Epidermal melanocyte (primary cell): ENCODE measurements at regions not wholly inside any gene's neighbourhood (a gene's known extent, or its start where the extent isn't known, plus 50 kb on each side); places are given as distances from the start of the nearest gene placed in this dataset.
"Not testable (repeated sequence)": the region's sequence is repeated elsewhere in the genome, so short reads cannot be mapped to it uniquely, and the experiment has no call there.

Source experiments
- DNase-seq: peaks from one replicate; pipeline ENCODE4 v3.0.0; 2011; ENCODE audit warnings: low spot score; ENCODE audit not compliant: insufficient read length

GRCh38 chr12:25866586-25867378 is 91.7 kb upstream of the RASSF8 start:
- DNase-seq, result no peak

DNA sequence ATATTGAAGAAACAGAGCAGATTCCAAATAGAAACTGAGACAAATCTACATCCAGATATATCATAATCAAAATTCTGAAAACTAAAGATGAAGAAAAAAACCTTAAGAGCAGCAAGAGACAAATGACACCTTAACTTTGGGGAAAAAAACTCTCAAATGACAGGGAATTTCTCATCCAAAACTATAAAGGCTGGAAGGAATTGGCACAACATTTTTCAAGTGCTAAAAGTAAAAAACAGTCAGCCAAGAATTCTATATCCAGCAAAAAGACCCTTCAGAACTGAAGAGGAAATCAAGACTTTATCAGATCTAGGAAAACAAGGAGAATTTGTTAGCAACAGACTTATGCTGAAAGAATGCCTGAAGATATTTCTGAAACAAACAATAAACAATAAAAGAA is 90.3 kb upstream of the RASSF8 start:
- no peak for DNase-seq

- no peak for DNase-seq
Observed at GRCh38 chr12:25872137-25872536, 86.3 kb upstream of the RASSF8 start.

DNA sequence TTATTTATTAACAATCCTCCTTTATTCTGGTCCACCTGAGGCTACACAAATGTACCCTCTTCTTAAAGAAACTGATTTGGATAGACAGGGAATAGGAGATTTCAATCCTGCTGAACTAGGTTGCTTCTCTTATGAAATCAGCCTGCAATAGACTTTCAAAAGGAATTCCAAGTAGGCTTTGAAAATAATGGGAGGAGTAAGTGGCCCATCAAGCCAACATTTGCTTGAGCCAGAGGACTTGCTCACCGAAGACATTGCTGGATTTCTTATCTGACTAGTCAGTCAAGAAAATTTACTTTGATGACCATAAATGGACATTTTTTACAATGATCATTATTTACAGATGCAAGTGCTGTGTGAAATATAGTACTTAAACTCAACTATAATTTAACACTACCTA is 82.8 kb upstream of the RASSF8 start:
- no peak for DNase-seq

DNA sequence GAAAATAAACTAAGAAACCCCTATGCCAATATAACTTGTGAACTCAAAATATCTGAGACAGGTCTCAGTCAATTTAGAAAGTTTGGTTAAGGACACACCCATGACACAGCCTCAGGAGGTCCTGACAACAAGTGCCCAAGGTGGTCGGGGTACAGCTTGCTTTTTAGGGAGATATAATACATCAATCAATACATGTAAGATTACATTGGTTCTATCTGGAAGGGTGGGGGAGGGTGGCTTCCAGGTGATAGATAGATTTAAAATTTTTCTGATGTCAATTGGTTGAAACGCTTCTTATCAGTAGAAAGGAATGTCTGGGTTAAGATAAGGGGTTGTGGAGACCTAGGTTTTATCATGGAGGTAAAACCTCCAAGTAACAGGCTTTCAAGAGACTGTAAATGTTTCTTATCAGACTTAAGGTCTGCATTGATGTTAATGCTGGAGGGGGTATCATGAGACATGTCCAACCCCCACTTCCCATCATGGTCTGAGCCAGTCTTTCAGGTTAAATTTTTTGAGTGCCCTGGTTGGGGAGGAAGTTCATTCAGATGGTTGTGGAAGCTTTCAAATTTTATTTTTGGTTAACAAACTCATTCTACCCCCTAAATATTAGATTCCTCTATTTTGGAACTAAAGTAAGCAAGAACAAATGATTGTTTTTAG is 82.0 kb upstream of the RASSF8 start:
- DNase-seq, result no peak

DNA sequence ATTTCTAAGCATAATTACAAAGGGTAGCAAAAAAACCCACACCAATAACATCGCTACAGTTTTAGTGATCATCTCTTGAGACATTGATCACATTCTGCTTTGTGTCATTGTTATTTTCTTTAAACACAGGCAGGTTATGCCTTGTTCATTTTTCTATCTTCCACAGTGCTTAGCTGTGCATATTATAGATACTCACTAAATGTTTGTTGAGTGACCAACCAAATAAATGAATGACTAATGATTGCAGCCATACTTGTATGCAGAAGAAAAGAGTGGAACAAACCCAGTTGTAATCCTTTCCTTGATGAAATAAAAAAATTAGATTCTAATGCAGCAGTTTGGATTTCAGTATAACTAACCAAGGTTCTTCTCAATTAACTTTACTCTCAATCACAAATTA is 81.0 kb upstream of the RASSF8 start:
- no peak for DNase-seq

DNA sequence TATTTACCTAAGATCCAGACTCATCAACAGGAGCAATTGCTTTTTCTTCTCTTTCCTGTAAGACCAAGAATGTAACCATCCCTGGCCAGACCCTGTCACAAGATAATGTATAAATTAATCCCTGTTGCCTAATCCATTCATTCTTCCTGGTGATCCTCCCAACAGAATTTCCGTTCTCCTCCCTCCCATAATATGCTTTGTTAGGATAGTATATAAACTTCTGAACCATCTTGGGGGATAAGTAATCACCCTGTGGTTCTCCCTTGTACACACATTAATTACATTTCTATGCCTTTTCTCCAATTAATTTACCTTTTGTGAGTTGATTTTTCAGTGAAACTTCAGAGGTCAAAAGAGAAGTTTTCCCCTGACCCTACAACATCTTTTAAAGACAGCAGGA is 76.2 kb upstream of the RASSF8 start:
- DNase-seq, result no peak

DNA sequence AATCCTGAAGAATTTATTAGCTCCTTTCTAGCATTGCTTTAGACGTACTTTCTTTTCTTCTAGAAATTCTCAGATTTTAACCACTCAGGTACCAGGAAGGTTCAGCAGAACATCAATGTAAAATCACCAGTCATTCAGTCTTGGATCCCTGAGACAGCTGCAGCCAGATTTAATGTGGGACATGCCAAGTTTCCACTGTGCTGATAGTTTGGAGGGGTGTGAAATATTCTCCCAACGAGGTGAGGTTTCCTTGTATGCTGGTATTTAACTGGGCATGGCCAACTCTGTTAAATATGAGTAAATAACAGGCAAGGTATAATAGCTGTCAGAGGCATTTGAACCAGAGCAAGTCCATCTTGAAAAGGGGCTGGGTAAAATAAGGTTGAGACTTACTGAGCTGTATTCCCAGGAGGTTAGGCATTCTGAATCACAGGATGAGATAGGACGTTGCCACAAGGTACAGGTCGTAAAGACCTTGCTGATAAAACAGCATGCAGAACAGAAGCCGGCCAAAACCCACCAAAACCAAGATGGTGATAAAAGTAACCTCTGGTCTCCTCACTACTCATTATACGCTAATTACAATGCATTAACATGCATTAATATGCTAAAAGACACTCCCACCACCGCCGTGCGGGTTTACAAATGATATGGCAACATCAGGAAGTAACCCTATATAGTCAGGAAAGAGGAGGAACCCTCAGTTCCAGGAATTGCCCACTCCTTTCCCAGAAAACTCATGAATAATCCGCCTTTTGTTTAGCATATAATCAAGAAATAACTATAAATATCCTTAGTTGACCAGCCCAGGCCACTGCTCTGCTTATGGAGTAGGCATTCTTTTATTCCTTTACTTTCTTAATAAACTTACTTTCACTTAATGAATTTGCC is 75.2 kb upstream of the RASSF8 start:
- no peak for DNase-seq

- no peak for DNase-seq
Observed at GRCh38 chr12:25884024-25884919, 74.2 kb upstream of the RASSF8 start.

DNA sequence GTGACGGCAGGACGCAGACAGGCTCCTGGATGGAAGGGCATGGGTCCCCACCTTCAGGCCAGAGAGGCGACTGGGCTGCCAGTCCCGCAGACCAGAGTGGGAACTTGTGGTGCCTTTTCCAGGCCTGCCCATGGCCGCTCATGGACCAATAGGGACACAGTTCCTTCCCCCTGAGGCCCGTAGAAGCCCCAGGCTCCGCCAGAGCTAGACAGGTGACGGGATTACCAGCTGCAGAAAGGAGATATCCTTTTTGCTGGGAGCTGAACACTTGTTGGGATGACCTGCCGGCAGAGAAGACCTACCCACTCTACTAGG is 73.6 kb upstream of the RASSF8 start:
- DNase-seq, result no peak

DNA sequence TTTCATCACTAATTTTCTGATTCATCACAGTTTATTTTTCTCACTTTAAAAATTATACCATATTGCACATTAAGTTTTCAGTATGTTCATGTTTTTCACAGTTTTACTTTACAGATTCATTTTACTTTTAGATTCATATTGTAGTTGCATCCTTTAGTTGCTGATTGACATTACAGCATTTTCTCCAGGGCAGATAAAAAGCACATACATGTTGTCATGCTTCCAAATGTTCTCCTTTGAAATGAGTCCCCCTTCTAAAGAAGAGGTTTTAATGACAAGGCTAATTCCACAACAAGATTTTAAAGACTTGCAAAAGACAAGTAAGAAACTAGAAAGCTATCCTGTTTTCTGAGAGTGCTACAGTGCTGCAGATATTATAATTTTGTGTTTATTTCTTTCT is 72.1 kb upstream of the RASSF8 start:
- no peak for DNase-seq

DNA sequence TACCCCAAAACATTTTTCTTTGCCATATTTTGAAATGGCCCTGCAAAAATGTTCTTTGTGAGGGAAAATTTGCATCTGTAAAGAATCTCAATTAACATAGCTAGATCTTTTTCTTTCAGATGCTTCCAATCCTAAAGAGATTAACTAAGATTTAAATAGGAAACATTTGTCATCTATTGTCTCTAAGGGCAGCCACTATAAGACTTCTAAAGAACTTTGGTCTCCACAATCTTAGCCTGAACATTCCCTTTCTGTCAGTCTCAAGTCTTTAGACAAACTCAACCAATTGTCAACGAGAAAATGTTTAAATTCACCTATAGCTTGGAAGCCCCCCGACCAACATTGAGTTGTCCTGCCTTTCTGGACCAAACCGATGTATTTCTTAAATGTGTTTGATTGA is 71.1 kb upstream of the RASSF8 start:
- no peak for DNase-seq

GRCh38 chr12:25889185-25889584 is 69.3 kb upstream of the RASSF8 start:
- no peak for DNase-seq

DNA sequence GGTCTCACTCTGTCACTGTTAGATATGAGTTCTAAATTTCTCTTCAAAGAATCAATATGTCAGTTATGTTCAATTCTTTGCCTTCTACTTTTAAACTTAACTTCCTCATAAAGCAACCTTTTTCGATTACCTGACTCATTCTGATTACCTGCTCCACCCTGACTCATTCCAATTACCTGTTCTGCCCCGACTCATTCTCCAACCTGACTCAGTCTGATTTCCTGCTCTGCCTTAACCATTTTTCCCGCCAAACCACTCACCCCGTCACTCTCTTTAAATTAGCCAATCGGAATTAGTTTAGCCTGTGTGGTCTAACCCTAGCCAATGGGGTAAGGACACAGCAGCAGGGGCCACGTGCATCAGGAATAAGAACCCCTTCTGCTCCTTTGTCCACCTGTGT is 67.4 kb upstream of the RASSF8 start:
- not testable (repeated sequence) for DNase-seq

GRCh38 chr12:25894759-25895158 is 63.7 kb upstream of the RASSF8 start:
- DNase-seq, result no peak

DNA sequence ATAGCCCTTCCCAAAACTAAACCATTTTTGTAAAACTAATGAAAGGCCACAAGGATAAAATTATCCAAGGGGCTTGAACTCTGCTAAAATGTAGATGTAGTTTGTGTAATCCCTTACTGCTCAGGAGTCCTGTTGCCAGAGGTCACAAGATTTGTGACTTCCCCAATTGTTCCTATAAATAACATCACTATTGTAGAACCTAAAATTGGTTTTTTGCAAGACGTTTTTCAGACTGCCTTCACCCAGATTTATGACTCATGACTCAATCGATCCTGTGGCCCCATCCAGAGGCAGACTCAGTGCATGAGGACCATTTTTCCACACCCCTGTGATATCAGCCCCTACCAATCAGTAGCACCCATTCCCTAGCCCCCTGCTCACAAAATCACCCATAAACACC is 61.5 kb upstream of the RASSF8 start:
- no peak for DNase-seq

DNA sequence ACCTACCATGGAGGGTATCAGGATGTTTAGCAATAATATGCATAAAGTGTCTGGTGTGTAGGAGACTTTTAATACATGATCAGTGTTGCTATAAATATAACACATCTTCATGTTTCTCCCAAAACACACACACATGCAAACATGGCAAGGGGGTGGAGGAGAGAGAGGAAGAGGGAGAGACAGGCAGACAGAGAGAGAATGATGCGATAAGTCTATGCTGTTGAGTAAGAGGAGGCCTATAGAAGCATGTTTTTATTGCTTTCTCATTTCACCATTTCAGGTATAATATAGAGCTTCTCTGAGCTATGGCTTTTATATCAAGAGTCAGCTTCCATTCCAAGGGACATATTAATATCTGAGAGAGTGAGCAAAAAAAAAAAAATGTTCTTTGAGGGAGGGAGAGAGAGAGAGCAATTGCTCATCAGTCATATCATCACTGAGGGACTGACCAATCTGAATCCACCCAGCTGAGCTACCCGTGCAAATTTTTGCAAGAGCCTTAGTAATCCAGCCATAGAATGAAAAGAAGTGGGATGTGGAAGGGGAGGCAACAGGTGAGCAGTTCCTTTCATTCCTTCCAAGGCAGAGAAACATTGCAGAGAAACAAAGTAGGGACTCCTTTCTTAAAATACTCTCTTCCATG is 54.8 kb upstream of the RASSF8 start:
- DNase-seq, result no peak

DNA sequence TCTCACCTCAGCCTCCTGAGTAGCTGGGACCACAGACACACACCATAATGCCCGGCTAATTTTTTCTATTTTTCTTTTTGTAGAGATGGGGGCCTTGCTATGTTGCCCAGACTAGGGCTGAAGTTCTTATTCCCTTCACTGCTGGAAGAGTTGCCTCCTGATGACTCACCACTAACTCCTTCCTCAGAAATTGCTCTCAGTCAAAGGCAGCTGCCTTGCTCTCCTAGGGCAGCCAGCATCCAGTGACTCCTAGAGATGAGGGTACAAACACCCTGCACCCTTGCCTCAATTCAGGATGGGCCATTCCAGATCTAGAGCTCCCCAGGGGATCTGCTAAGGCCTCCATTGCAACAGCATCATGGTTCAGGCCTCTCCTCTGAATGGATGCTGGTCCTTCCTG is 54.0 kb upstream of the RASSF8 start:
- DNase-seq, result no peak

- DNase-seq, result no peak
Observed at GRCh38 chr12:25906651-25907340, 51.7 kb upstream of the RASSF8 start.
